GM12878 (cell line): ENCODE measurements at regions not wholly inside any gene's neighbourhood (a gene's known extent, or its start where the extent isn't known, plus 50 kb on each side); places are given as distances from the start of the nearest gene placed in this dataset.

Experiments used
- ATAC-seq: fragments of 200-7000 bp; cut with Tn5 transposase; 3 replicates; pipeline ENCODE4 v1.9.1; 2020; ENCODE audit warnings: mild to moderate bottlenecking, moderate library complexity
- BruUV-seq: library from RNA; stranded (reverse); fragments of 400-500 nt; replicated peaks from 2 replicates; lab custom pipeline; 2021; lab: Mats Ljungman, UMichigan
- CTCF ChIA-PET: fragments of 300-600 bp; sonication (Branson Sonifier 250); formaldehyde crosslinking; extraction: SDS; loops from one replicate; lab custom pipeline; 2021; ENCODE audit warnings: inconsistent platforms; lab: Yijun Ruan, JAX
- POLR2A ChIA-PET: fragments of 350-600 bp; formaldehyde crosslinking; extraction: SDS; loops from one replicate; lab custom pipeline; 2021; ENCODE audit warnings: inconsistent platforms; lab: Charles Lee
- RAD21 ChIA-PET: fragments of 300-600 bp; sonication (Branson Sonifier 250); formaldehyde crosslinking; loops from one replicate; lab custom pipeline; 2023; ENCODE audit warnings: antibody characterized with exemption; ENCODE audit not compliant: unreplicated experiment; lab: Charles Lee
- SMC1A ChIA-PET: fragments of 300-600 bp; sonication (Branson Sonifier 250); formaldehyde crosslinking; loops from one replicate; lab custom pipeline; 2023; ENCODE audit not compliant: unreplicated experiment, uncharacterized antibody; lab: Charles Lee
- DNase-seq: peaks from one replicate; pipeline ENCODE4 v3.0.0-alpha.2; 2011; ENCODE audit warnings: low read depth, low spot score
- FAIRE-seq: peaks from 3 replicates; lab custom pipeline; 2011; peaks lifted over from hg19 to GRCh38; lab: Jason Lieb, UNC
- H2AFZ ChIP-seq: 2 replicates; pipeline ENCODE4 v1.6.0; 2011; ENCODE audit warnings: low read depth, low read length, control low read depth; ENCODE audit not compliant: control insufficient read depth
- H3K27ac ChIP-seq: 2 replicates; pipeline ENCODE4 v1.5.1; 2011; ENCODE audit warnings: control low read depth; ENCODE audit not compliant: control insufficient read depth, insufficient read depth
- H3K27me3 ChIP-seq, 2 experiments: replicated peaks in 1 of 2; 2 replicates each; pipeline versions ENCODE4 v1.6.0 to v1.6.1; 2011; ENCODE audit warnings: low read length in 1 of 2; ENCODE audit not compliant: control insufficient read depth in 2 of 2, insufficient read depth in 2 of 2
- H3K36me3 ChIP-seq, 2 experiments: 2 replicates each; pipeline ENCODE4 v1.5.1; 2011; ENCODE audit warnings: low read length in 1 of 2; ENCODE audit not compliant: control insufficient read depth in 2 of 2, insufficient read depth in 2 of 2
- H3K4me1 ChIP-seq: 2 replicates; pipeline ENCODE4 v1.6.1; 2011; ENCODE audit warnings: mild to moderate bottlenecking, low read length, moderate library complexity, mixed read lengths; ENCODE audit not compliant: control insufficient read depth, insufficient read depth
- H3K4me2 ChIP-seq: 2 replicates; pipeline ENCODE4 v1.6.0; 2011; ENCODE audit warnings: control low read depth; ENCODE audit not compliant: control insufficient read depth, insufficient read depth
- H3K4me3 ChIP-seq: fragments of 200-600 bp; sonication (generic); 2 replicates; pipeline ENCODE4 v1.5.1; 2016
- H3K79me2 ChIP-seq: 2 replicates; pipeline ENCODE4 v1.6.0; 2011; ENCODE audit warnings: low read length; ENCODE audit not compliant: control insufficient read depth, insufficient read depth
- H3K9ac ChIP-seq: 2 replicates; pipeline ENCODE4 v1.8.0; 2011; ENCODE audit warnings: low read length, control low read depth, mixed read lengths; ENCODE audit not compliant: control insufficient read depth, insufficient read depth
- H3K9me3 ChIP-seq: replicated peaks from 3 replicates; pipeline ENCODE4 v1.5.1; 2011; ENCODE audit warnings: mild to moderate bottlenecking, low read length; ENCODE audit not compliant: control insufficient read depth, insufficient read depth
- H4K20me1 ChIP-seq: 2 replicates; pipeline ENCODE4 v1.6.0; 2011; ENCODE audit not compliant: control insufficient read depth, insufficient read depth
- BHLHE40 ChIP-seq, 2 experiments: fragments of 450-650 bp in 1 of 2; IDR thresholded peaks; 2 replicates each; pipeline ENCODE4 v1.6.1; 2011 to 2017; ENCODE audit warnings: low read depth in 2 of 2, borderline replicate concordance in 1 of 2, improper control_type of control experiment in 1 of 2, low read length in 1 of 2, mild to moderate bottlenecking in 1 of 2
- ETV6 ChIP-seq, 2 experiments: fragments of 450-650 bp in 1 of 2; IDR thresholded peaks in 1 of 2; conservative IDR thresholded peaks in 1 of 2; 2 replicates each; pipeline ENCODE4 v1.6.1; 2014; ENCODE audit warnings: antibody characterized with exemption in 1 of 2, borderline replicate concordance in 1 of 2, low read depth in 1 of 2, mild to moderate bottlenecking in 1 of 2, moderate library complexity in 1 of 2
- EZH2 ChIP-seq: IDR thresholded peaks from 2 replicates; pipeline ENCODE4 v1.6.1; 2012; ENCODE audit warnings: low read depth, mild to moderate bottlenecking, control low read depth, inconsistent platforms, low read length, borderline replicate concordance; ENCODE audit not compliant: control insufficient read depth
- FOXM1 ChIP-seq: IDR thresholded peaks from 2 replicates; pipeline ENCODE4 v1.6.1; 2012; ENCODE audit warnings: low read depth, mild to moderate bottlenecking, inconsistent platforms, low read length, moderate library complexity
- MEF2B ChIP-seq: fragments of 450-650 bp; IDR thresholded peaks from 2 replicates; pipeline ENCODE4 v1.6.1; 2018; ENCODE audit warnings: mild to moderate bottlenecking, moderate library complexity; ENCODE audit not compliant: partially characterized antibody, poor library complexity, severe bottlenecking
- NFIC ChIP-seq: IDR thresholded peaks from 2 replicates; pipeline ENCODE4 v1.6.1; 2012; ENCODE audit warnings: low read depth, mild to moderate bottlenecking, inconsistent platforms, low read length, moderate library complexity
- RAD21 ChIP-seq: IDR thresholded peaks from 2 replicates; pipeline ENCODE4 v1.6.1; 2011; ENCODE audit warnings: mild to moderate bottlenecking, low read depth, low read length, moderate library complexity; ENCODE audit not compliant: insufficient read depth
- RB1 ChIP-seq: fragments of 450-650 bp; formaldehyde crosslinking; IDR thresholded peaks from 2 replicates; pipeline ENCODE4 v1.6.1; 2017; ENCODE audit warnings: mild to moderate bottlenecking, borderline replicate concordance
- SMC3 ChIP-seq: IDR thresholded peaks from 2 replicates; pipeline ENCODE4 v1.6.1; 2011; ENCODE audit warnings: low read length, improper control_type of control experiment, borderline replicate concordance
- ZBED1 ChIP-seq: IDR thresholded peaks from 2 replicates; pipeline ENCODE4 v1.6.1; 2016; ENCODE audit warnings: borderline replicate concordance
- ZNF217 ChIP-seq: fragments of 450-650 bp; IDR thresholded peaks from 2 replicates; pipeline ENCODE4 v1.6.1; 2017; ENCODE audit warnings: antibody characterized with exemption, mild to moderate bottlenecking
- ZNF622 ChIP-seq: fragments of 450-650 bp; IDR thresholded peaks from 2 replicates; pipeline ENCODE4 v1.6.1; 2017; ENCODE audit warnings: mild to moderate bottlenecking, inconsistent platforms
- WGBS: methylation state at CpG from one replicate; pipeline ENCODE4 v1.1.6; 2016; ENCODE audit warnings: low lambda C conversion rate; ENCODE audit not compliant: insufficient replicate concordance, insufficient coverage; ENCODE audit errors: missing lambda C conversion rate; 5-methylcytosine and 5-hydroxymethylcytosine counted together
- in situ Hi-C: fragments of 300-500 bp; cut with MboI; formaldehyde crosslinking; loops from 9 replicates; pipeline ENCODE4 v1.14.3; 2018; ENCODE audit warnings: mixed read lengths
- intact Hi-C: fragments of 100-400 bp; cut with micrococcal nuclease; formaldehyde crosslinking; loops from one replicate; pipeline ENCODE4 v1.14.2; 2022; ENCODE audit not compliant: unreplicated experiment

DNA sequence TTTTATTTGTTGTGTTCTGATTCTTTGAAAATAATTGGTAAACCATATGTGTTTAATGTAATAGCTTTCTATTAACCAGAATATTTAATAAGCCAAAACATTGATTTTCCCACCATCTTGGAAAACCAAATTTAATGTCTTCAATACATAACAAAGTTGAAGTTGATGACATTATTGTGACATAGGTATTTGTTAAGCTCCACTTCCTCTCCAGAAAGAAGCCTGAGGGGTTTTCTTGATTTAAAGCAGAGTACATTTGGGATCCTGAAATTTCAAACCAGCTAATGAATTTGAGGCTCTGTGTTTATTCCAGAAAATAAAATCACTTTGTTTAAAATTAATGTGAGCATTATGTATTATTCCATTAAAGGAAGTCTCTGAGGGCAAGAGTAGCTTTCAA is 106.3 kb downstream of the PERP start:
- H3K9ac ChIP-seq: no peak overlapping the region
- no peaks in the 10 kb centered on the region for H3K4me1 ChIP-seq
- TF ChIP-seq BHLHE40 (IDR thresholded peaks at IDR 0.05; ENCODE audit: borderline replicate concordance in 1 of 2, low read depth in 2 of 2, low read length in 1 of 2) (no peak), RB1 (no peak)
- no peaks in the 10 kb centered on the region for H3K79me2 ChIP-seq
- no peaks in the 10 kb centered on the region for H3K36me3 ChIP-seq
- H3K27ac ChIP-seq: no peak overlapping the region
- H3K4me3 ChIP-seq: no peak overlapping the region
- ATAC-seq (no peak), DNase-seq (no peak), FAIRE-seq (no peak)
- BruUV-seq: no TSS peak
- ChIA-PET POLR2A (no interaction called here), CTCF (interaction anchor here (0.6 to 11.1 kb wide), 40 partner anchors 8 to 907 kb away, joined by 3 to 296 read pairs (median 4); partner anchors contain the start of gene TNFAIP3), RAD21 (interaction anchor here (0.9 to 10.0 kb wide), 15 partner anchors 10 to 512 kb away, joined by 3 to 151 read pairs (median 6); partner anchors contain the start of gene PERP), SMC1A (interaction anchor here (0.6 to 11.4 kb wide), 23 partner anchors 11 to 726 kb away, joined by 3 to 199 read pairs (median 3); no protein-coding TSS in a partner anchor)
- no peak overlapping the region for H2AFZ ChIP-seq
- H4K20me1 ChIP-seq: no peaks in the 10 kb centered on the region
- intact Hi-C loops: loop anchor here (1.0 kb wide), 1 partner anchor 108 kb away; no protein-coding TSS in a partner anchor
- no peaks in the 10 kb centered on the region for H3K27me3 ChIP-seq
- in situ Hi-C loops: loop anchor here (5.0 to 10.0 kb wide), 2 partner anchors 111 to 296 kb away; no protein-coding TSS in a partner anchor
- H3K4me2 ChIP-seq: no peak overlapping the region
- no peaks in the 10 kb centered on the region; the same call in 1 of the 3 replicates for H3K9me3 ChIP-seq

DNA sequence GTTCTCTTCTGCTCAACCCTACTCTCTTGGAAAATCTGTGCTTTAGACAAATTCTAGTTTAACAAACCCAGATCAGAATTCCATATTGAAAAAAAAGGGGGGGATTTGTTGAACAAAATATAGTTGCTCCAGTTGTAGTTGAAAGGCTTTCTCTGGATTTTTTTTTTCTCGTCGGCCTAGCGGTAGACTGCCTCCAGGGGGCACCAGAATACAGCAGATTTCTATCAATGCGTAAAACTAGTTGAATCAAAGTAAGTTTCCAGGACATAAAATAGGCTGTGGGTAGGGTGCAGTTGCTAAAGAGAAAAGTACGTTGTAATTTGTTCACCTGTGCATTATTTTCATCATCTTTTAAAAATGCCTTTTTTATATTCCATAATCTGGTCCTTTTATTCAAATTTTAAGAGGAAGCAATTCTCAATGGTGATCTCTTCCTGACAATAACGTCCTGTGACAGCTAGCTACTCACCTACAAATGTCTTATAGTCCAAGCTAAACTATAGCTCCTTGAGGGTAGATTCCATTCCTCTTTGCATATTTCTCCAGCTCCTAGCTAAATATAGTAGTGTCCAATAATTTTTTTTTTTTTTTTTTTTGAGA is 105.4 kb downstream of the PERP start:
- Histone ChIP-seq H3K27me3 (no peaks in the 10 kb centered on the region), H3K79me2 (no peaks in the 10 kb centered on the region), H4K20me1 (no peaks in the 10 kb centered on the region), H2AFZ (no peak overlapping the region), H3K9me3 (no peaks in the 10 kb centered on the region; the same call in 1 of the 3 replicates), H3K27ac (no peak overlapping the region), H3K36me3 (no peaks in the 10 kb centered on the region), H3K9ac (no peak overlapping the region), H3K4me2 (no peak overlapping the region), H3K4me1 (no peaks in the 10 kb centered on the region), H3K4me3 (no peak overlapping the region)
- ATAC-seq: peak; percentile 62
- ChIA-PET RAD21 (interaction anchor here (0.7 to 10.0 kb wide), 12 partner anchors 20 to 363 kb away, joined by 3 to 151 read pairs (median 6); partner anchors contain the start of gene PERP), SMC1A (interaction anchor here (0.7 to 11.4 kb wide), 13 partner anchors 12 to 919 kb away, joined by 3 to 199 read pairs (median 14); no protein-coding TSS in a partner anchor), POLR2A (interaction anchor here (0.6 to 2.2 kb wide), 4 partner anchors 51 to 579 kb away, joined by 3 to 7 read pairs (median 3); partner anchors contain the start of gene TNFAIP3), CTCF (interaction anchor here (0.7 to 11.1 kb wide), 21 partner anchors 11 to 908 kb away, joined by 3 to 296 read pairs (median 13); partner anchors contain the start of genes PERP and TNFAIP3)
- in situ Hi-C loops: loop anchor here (5.0 to 10.0 kb wide), 2 partner anchors 110 to 297 kb away; no protein-coding TSS in a partner anchor
- FAIRE-seq: peak; percentile 75
- 1% methylated on average over 6 of the region's 6 CpGs for WGBS
- intact Hi-C loops: loop anchor here (1.0 kb wide), 1 partner anchor 107 kb away; no protein-coding TSS in a partner anchor
- no TSS peak for BruUV-seq
- DNase-seq: no peak
- TF ChIP-seq NFIC (no peak), SMC3 (peak; percentile 79; the same call in 1 of the 2 replicates), ZNF217 (no peak), ZNF622 (no peak), EZH2 (no peak), RAD21 (peak; percentile 89), MEF2B (no peak), ETV6 (conservative IDR thresholded peaks at IDR 0.05 in 1 of 2, IDR thresholded peaks at IDR 0.05 in 1 of 2; ENCODE audit: borderline replicate concordance in 1 of 2, low read depth in 1 of 2) (no peak), FOXM1 (0 out of 2 replicates have a peak, but pooled peaks have one; percentile 21), ZBED1 (no peak)
